PC-3 (cell line): ENCODE measurements at regions not wholly inside any gene's neighbourhood (a gene's known extent, or its start where the extent isn't known, plus 50 kb on each side); places are given as distances from the start of the nearest gene placed in this dataset.

ENCODE experiments used
- ATAC-seq: fragments of 200-7000 bp; cut with Tn5 transposase; 2 replicates; pipeline ENCODE4 v1.9.1; 2020; ENCODE audit warnings: mild to moderate bottlenecking, moderate library complexity
- BruUV-seq: library from RNA; stranded (reverse); fragments of 400-500 nt; replicated peaks from 2 replicates; lab custom pipeline; 2021; lab: Mats Ljungman, UMichigan
- CTCF ChIA-PET: fragments of 300-600 bp; sonication (Branson Sonifier 250); formaldehyde crosslinking; loops from one replicate; lab custom pipeline; 2022; ENCODE audit warnings: antibody characterized with exemption; lab: Charles Lee
- POLR2A ChIA-PET: fragments of 300-600 bp; sonication (Branson Sonifier 250); formaldehyde crosslinking; loops from one replicate; lab custom pipeline; 2022; ENCODE audit warnings: antibody characterized with exemption; ENCODE audit not compliant: unreplicated experiment; lab: Charles Lee
- DNase-seq: peaks from one replicate; pipeline ENCODE4 v3.0.0-alpha.2; 2015
- H2AFZ ChIP-seq: fragments of 300-600 bp; sonication (generic); 2 replicates; pipeline ENCODE4 v1.6.0; 2016; ENCODE audit warnings: antibody characterized with exemption, low read length
- H3F3A ChIP-seq: fragments of 300-600 bp; sonication (generic); one replicate; pipeline ENCODE4 v1.6.0; 2017; ENCODE audit warnings: antibody characterized with exemption, low read length, control low read depth, mild to moderate bottlenecking; ENCODE audit not compliant: unreplicated experiment
- H3K27ac ChIP-seq: fragments of 300-600 bp; sonication (generic); 2 replicates; pipeline ENCODE4 v1.5.1; 2016; ENCODE audit warnings: mild to moderate bottlenecking, low read length
- H3K27me3 ChIP-seq: fragments of 300-600 bp; sonication (generic); 2 replicates; pipeline ENCODE4 v1.6.1; 2016; ENCODE audit warnings: low read length, mixed read lengths
- H3K36me3 ChIP-seq: fragments of 300-600 bp; sonication (generic); 2 replicates; pipeline ENCODE4 v1.6.1; 2016; ENCODE audit warnings: low read depth, mixed run types, low read length, mixed read lengths
- H3K4me1 ChIP-seq: fragments of 300-600 bp; sonication (generic); 2 replicates; pipeline ENCODE4 v1.5.1; 2016; ENCODE audit warnings: low read length; ENCODE audit not compliant: insufficient read depth
- H3K4me2 ChIP-seq: fragments of 300-600 bp; sonication (generic); 2 replicates; pipeline ENCODE4 v1.6.0; 2016; ENCODE audit warnings: low read length
- H3K4me3 ChIP-seq: fragments of 300-600 bp; sonication (generic); 2 replicates; pipeline ENCODE4 v1.5.1; 2016; ENCODE audit warnings: mild to moderate bottlenecking, low read length, mixed read lengths
- H3K79me2 ChIP-seq: fragments of 300-600 bp; sonication (generic); 2 replicates; pipeline ENCODE4 v1.6.1; 2017; ENCODE audit warnings: low read length, mixed read lengths
- H3K9ac ChIP-seq: fragments of 300-600 bp; sonication (generic); 2 replicates; pipeline ENCODE4 v1.6.0; 2016; ENCODE audit warnings: mild to moderate bottlenecking, low read length
- H3K9me2 ChIP-seq: fragments of 300-600 bp; sonication (generic); replicated peaks from 2 replicates; pipeline ENCODE4 v1.6.1; 2016; ENCODE audit warnings: mixed run types, low read length, mixed read lengths
- H3K9me3 ChIP-seq: fragments of 300-600 bp; sonication (generic); 2 replicates; pipeline ENCODE4 v1.6.1; 2016; ENCODE audit warnings: low read length, mixed read lengths
- H4K20me1 ChIP-seq: fragments of 300-600 bp; sonication (generic); 2 replicates; pipeline ENCODE4 v1.6.1; 2016; ENCODE audit warnings: low read length, mixed read lengths
- CTCF ChIP-seq: fragments of 300-600 bp; sonication (generic); conservative IDR thresholded peaks from 2 replicates; pipeline ENCODE4 v1.5.1; 2017; ENCODE audit warnings: antibody characterized with exemption, low read depth, mild to moderate bottlenecking, low read length
- EZH2 ChIP-seq: fragments of 300-600 bp; sonication (generic); IDR thresholded peaks from one replicate; pipeline ENCODE4 v1.6.1; 2017; ENCODE audit warnings: antibody characterized with exemption, mild to moderate bottlenecking, low read length; ENCODE audit not compliant: unreplicated experiment
- EZH2phosphoT487 ChIP-seq: fragments of 300-600 bp; sonication (generic); IDR thresholded peaks from 2 replicates; pipeline ENCODE4 v1.6.1; 2018; ENCODE audit warnings: mild to moderate bottlenecking, antibody characterized with exemption, low read length, borderline replicate concordance
- intact Hi-C: fragments of 100-400 bp; cut with micrococcal nuclease; formaldehyde crosslinking; loops from 2 replicates; pipeline ENCODE4 v1.9.0; 2023

- TF ChIP-seq EZH2phosphoT487 (no peak), CTCF (no peak), EZH2 (no peak)
- ATAC-seq = no peak
- intact Hi-C loops = loop anchor here (1.0 to 10.0 kb wide), 3 partner anchors 148 to 422 kb away; no protein-coding TSS in a partner anchor
- CTCF ChIA-PET = no interaction called here
- H3K27me3 ChIP-seq = no peaks in the 10 kb centered on the region
- H3K9me3 ChIP-seq = no peaks in the 10 kb centered on the region
- no peaks in the 10 kb centered on the region for H4K20me1 ChIP-seq
- no peak overlapping the region for H2AFZ ChIP-seq
- no peaks in the 10 kb centered on the region for H3K36me3 ChIP-seq
- H3K4me1 ChIP-seq = peaks cover 21% of the 10 kb centered on the region
- no peaks in the 10 kb centered on the region for H3K9me2 ChIP-seq
- H3K9ac ChIP-seq = no peak overlapping the region
- H3K4me2 ChIP-seq = peak overlapping the region; percentile 8; the same call in 1 of the 2 replicates
- BruUV-seq = no TSS peak
- H3K79me2 ChIP-seq = no peaks in the 10 kb centered on the region
- H3K27ac ChIP-seq = no peak overlapping the region
- POLR2A ChIA-PET = interaction anchor here (0.6 kb wide), 2 partner anchors 14 to 606 kb away, joined by 3 to 5 read pairs; no protein-coding TSS in a partner anchor
- H3F3A ChIP-seq = peaks cover 8% of the 10 kb centered on the region
- peak; percentile 19 for DNase-seq
- H3K4me3 ChIP-seq = no peak overlapping the region
Observed at GRCh38 chr13:33547035-33547434, 261.5 kb upstream of the STARD13 start.

- H3K9me3 ChIP-seq = no peaks in the 10 kb centered on the region
- peaks cover 7% of the 10 kb centered on the region for H3F3A ChIP-seq
- DNase-seq = no peak
- no peak overlapping the region for H3K27ac ChIP-seq
- ATAC-seq = no peak
- H2AFZ ChIP-seq = no peak overlapping the region
- POLR2A ChIA-PET = no interaction called here
- no peaks in the 10 kb centered on the region for H3K9me2 ChIP-seq
- no peak overlapping the region for H3K9ac ChIP-seq
- H3K4me2 ChIP-seq = no peak overlapping the region
- H3K27me3 ChIP-seq = no peaks in the 10 kb centered on the region
- CTCF ChIA-PET = no interaction called here
- intact Hi-C loops = loop anchor here (10.0 kb wide), 2 partner anchors 147 to 423 kb away; no protein-coding TSS in a partner anchor
- no peaks in the 10 kb centered on the region for H3K36me3 ChIP-seq
- H3K79me2 ChIP-seq = no peaks in the 10 kb centered on the region
- TF ChIP-seq EZH2phosphoT487 = no peak
- H4K20me1 ChIP-seq = no peaks in the 10 kb centered on the region
- H3K4me3 ChIP-seq = no peak overlapping the region
- H3K4me1 ChIP-seq = peaks cover 20% of the 10 kb centered on the region
- BruUV-seq = no TSS peak
Observed at GRCh38 chr13:33548069-33548468, 262.5 kb upstream of the STARD13 start.

GRCh38 chr13:33550276-33550675 lies 264.7 kb upstream of the STARD13 start:
- H4K20me1 ChIP-seq = no peaks in the 10 kb centered on the region
- H3K36me3 ChIP-seq = no peaks in the 10 kb centered on the region
- peaks cover 6% of the 10 kb centered on the region; the same call in 1 of the 2 replicates for H3K4me1 ChIP-seq
- H3K9me3 ChIP-seq = no peaks in the 10 kb centered on the region
- H3K4me2 ChIP-seq = no peak overlapping the region
- TF ChIP-seq EZH2phosphoT487 = no peak
- no peak for TF ChIP-seq EZH2
- no peak for TF ChIP-seq CTCF
- intact Hi-C loops = no loop called here
- no peak overlapping the region for H3K27ac ChIP-seq
- BruUV-seq = no TSS peak
- CTCF ChIA-PET = no interaction called here
- H3F3A ChIP-seq = no peaks in the 10 kb centered on the region
- no peak overlapping the region for H3K4me3 ChIP-seq
- ATAC-seq (no peak), DNase-seq (no peak)
- no peaks in the 10 kb centered on the region for H3K79me2 ChIP-seq
- POLR2A ChIA-PET = no interaction called here
- H2AFZ ChIP-seq = no peak overlapping the region
- no peaks in the 10 kb centered on the region for H3K9me2 ChIP-seq
- no peaks in the 10 kb centered on the region for H3K27me3 ChIP-seq
- H3K9ac ChIP-seq = no peak overlapping the region
